C4-2B (cell line): ENCODE measurements at regions not wholly inside any gene's neighbourhood (a gene's known extent, or its start where the extent isn't known, plus 50 kb on each side); places are given as distances from the start of the nearest gene placed in this dataset.

Source experiments
- ZFX ChIP-seq: fragments of 450-650 bp; IDR thresholded peaks from 2 replicates; pipeline ENCODE4 v1.6.1; 2017
- TF ChIP-seq, protein P1 (sequence below): fragments of 450-650 bp; conservative IDR thresholded peaks from 2 replicates; pipeline ENCODE4 v1.5.1; 2017; ENCODE audit warnings: mild to moderate bottlenecking

DNA sequence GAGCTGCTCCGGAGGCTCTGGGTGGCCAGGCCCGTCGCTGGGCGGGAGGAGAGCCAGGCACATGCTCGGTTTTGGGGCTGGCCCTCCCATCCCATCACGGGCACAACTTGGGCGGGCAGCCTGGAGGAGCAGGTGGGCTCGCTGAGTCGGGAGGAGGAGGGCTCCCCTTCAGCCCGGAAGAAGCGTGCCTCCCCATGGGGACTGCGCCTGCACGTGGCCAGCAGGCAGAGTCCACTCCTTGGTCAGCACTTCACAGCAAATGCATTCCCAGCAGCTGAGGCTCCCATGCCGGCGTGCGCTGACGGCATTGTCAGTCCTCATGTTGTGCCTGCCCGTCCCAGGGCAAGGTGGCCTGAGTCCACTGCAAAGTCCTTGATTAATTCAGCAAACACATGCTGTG is 1281.7 kb downstream of the BRD1 start:
- TF ChIP-seq, protein P1, sequence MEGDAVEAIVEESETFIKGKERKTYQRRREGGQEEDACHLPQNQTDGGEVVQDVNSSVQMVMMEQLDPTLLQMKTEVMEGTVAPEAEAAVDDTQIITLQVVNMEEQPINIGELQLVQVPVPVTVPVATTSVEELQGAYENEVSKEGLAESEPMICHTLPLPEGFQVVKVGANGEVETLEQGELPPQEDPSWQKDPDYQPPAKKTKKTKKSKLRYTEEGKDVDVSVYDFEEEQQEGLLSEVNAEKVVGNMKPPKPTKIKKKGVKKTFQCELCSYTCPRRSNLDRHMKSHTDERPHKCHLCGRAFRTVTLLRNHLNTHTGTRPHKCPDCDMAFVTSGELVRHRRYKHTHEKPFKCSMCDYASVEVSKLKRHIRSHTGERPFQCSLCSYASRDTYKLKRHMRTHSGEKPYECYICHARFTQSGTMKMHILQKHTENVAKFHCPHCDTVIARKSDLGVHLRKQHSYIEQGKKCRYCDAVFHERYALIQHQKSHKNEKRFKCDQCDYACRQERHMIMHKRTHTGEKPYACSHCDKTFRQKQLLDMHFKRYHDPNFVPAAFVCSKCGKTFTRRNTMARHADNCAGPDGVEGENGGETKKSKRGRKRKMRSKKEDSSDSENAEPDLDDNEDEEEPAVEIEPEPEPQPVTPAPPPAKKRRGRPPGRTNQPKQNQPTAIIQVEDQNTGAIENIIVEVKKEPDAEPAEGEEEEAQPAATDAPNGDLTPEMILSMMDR, result no peak
- TF ChIP-seq ZFX, result no peak
